ENCODE measurements at regions not wholly inside any gene's neighbourhood (a gene's known extent, or its start where the extent isn't known, plus 50 kb on each side); places are given as distances from the start of the nearest gene placed in this dataset.

DNA sequence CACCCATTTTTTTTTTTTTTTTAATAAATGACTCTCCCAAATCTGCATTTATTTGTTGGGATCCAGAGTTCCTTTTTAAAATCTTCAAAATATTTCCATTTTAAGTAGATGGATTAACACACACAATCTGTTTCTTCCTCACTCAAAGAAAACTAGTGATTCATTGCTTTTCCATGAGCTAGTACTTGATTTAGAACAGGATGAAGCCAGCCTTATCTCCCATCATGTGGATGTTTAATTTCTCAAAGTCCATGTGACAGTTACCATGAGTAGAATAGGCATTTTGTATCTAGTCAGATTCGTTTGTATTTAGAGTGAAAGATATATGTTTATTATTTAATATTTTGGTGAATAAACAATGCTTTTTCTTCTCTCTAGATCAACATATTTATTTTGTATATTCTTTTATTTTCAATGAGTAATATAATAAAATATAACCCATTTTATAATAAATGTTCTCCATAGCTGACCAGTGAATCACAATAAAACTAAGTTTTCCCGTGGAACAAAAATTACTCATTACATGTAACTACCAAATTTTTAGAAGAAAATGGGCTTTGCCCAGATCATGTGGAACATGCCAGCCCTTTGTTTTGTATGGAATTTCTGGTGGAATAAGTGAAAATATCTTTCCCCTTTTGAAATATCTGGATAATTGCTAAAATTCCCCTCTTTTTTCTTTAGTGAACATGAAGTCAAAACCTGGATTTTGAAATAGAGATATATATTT, 54.9 kb upstream of the RPS23 start:
- peak overlapping the region; percentile 55 for H3K27ac Mint-ChIP-seq (ENCODE audit: unreplicated experiment)
- Histone ChIP-seq H3K9me3 (ENCODE audit: insufficient read depth, low read depth, low read length) (no peaks in the 10 kb centered on the region), H3K36me3 (ENCODE audit: insufficient read depth, low read length) (no peaks in the 10 kb centered on the region), H3K4me3 (ENCODE audit: insufficient read depth, low read depth, low read length) (no peak overlapping the region), H3K27ac (ENCODE audit: low read depth, low read length) (peak overlapping the region; percentile 21), H3K4me2 (ENCODE audit: low read length) (no peak overlapping the region), H4K20me1 (ENCODE audit: insufficient read depth, low read length) (no peaks in the 10 kb centered on the region), H3K79me2 (ENCODE audit: insufficient read depth, low read length) (no peaks in the 10 kb centered on the region), H3K9ac (ENCODE audit: low read length) (no peak overlapping the region), H3K27me3 (ENCODE audit: insufficient read depth, low read length) (no peaks in the 10 kb centered on the region), H2AFZ (ENCODE audit: low read depth, low read length) (no peak overlapping the region), H3K4me1 (ENCODE audit: insufficient read depth, low read length) (peaks cover 27% of the 10 kb centered on the region)
- H3K27me3 Mint-ChIP-seq (ENCODE audit: low read depth, unreplicated experiment): no peaks in the 10 kb centered on the region
- H3K4me3 Mint-ChIP-seq (ENCODE audit: unreplicated experiment): no peak overlapping the region
- peaks cover 55% of the 10 kb centered on the region for H3K4me1 Mint-ChIP-seq (ENCODE audit: low read depth, unreplicated experiment)
- no peaks in the 10 kb centered on the region for H3K36me3 Mint-ChIP-seq (ENCODE audit: low read depth, unreplicated experiment)
- FAIRE-seq: peak; percentile 70
- TF ChIP-seq, protein P1, sequence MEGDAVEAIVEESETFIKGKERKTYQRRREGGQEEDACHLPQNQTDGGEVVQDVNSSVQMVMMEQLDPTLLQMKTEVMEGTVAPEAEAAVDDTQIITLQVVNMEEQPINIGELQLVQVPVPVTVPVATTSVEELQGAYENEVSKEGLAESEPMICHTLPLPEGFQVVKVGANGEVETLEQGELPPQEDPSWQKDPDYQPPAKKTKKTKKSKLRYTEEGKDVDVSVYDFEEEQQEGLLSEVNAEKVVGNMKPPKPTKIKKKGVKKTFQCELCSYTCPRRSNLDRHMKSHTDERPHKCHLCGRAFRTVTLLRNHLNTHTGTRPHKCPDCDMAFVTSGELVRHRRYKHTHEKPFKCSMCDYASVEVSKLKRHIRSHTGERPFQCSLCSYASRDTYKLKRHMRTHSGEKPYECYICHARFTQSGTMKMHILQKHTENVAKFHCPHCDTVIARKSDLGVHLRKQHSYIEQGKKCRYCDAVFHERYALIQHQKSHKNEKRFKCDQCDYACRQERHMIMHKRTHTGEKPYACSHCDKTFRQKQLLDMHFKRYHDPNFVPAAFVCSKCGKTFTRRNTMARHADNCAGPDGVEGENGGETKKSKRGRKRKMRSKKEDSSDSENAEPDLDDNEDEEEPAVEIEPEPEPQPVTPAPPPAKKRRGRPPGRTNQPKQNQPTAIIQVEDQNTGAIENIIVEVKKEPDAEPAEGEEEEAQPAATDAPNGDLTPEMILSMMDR (IDR thresholded peaks at IDR 0.05; ENCODE audit: insufficient read depth, low read depth, low read length): no peak
- TF ChIP-seq EZH2 (IDR thresholded peaks at IDR 0.05; ENCODE audit: insufficient read depth, low read length): no peak
- DNase-seq (ENCODE audit: low read depth): peak; percentile 70
- H3K9me3 Mint-ChIP-seq (ENCODE audit: unreplicated experiment): peaks cover 10% of the 10 kb centered on the region

DNA sequence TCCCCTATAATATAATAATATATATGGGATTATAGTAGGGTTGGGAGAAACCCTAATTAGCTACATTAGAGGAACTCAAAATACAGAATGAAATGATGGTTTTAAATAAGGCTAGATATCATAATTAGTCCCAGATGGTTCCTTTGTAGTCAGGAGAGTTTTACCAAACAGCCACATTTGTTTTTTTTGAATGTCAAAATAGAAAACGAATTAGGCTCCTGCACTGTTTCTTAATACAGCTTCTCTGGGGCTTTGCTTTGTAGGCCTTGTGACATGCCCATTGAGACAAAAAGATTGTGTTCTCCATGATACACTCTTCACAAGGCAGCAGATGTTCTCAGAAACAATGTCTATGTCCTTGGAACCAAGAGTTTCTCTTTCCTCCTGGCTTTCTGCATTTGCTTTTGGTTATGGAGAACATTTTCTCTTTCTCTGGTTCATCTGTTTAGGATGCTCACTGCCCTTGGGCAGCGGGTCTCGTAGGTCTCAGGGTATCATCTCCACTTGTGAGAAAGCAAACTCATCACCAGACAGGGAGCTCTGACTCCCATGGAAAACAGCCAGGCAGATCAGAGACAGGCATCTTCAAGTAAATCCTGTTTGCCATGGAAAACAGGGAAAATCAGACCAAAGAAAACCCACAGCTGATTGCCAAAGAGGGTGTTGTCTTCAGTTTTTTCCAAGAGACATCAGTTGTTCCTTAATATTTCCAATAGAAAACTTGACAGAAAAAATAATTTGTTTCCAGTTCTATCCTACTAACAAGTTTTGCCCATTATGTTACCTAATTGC, 54.1 kb upstream of the RPS23 start:
- Histone ChIP-seq H3K27me3 (ENCODE audit: insufficient read depth, low read length) (no peaks in the 10 kb centered on the region), H3K27ac (ENCODE audit: low read depth, low read length) (no peak overlapping the region), H3K9ac (ENCODE audit: low read length) (no peak overlapping the region), H3K9me3 (ENCODE audit: insufficient read depth, low read depth, low read length) (no peaks in the 10 kb centered on the region), H4K20me1 (ENCODE audit: insufficient read depth, low read length) (no peaks in the 10 kb centered on the region), H3K36me3 (ENCODE audit: insufficient read depth, low read length) (no peaks in the 10 kb centered on the region), H3K4me2 (ENCODE audit: low read length) (no peak overlapping the region), H2AFZ (ENCODE audit: low read depth, low read length) (no peak overlapping the region), H3K4me1 (ENCODE audit: insufficient read depth, low read length) (peaks cover 27% of the 10 kb centered on the region), H3K79me2 (ENCODE audit: insufficient read depth, low read length) (no peaks in the 10 kb centered on the region), H3K4me3 (ENCODE audit: insufficient read depth, low read depth, low read length) (no peak overlapping the region)
- Mint-ChIP-seq H3K4me1 (ENCODE audit: low read depth, unreplicated experiment) (peaks cover 59% of the 10 kb centered on the region), H3K27me3 (ENCODE audit: low read depth, unreplicated experiment) (no peaks in the 10 kb centered on the region), H3K9me3 (ENCODE audit: unreplicated experiment) (peaks cover 10% of the 10 kb centered on the region), H3K27ac (ENCODE audit: unreplicated experiment) (peak overlapping the region; percentile 67), H3K4me3 (ENCODE audit: unreplicated experiment) (no peak overlapping the region), H3K36me3 (ENCODE audit: low read depth, unreplicated experiment) (no peaks in the 10 kb centered on the region)
- FAIRE-seq (no peak), DNase-seq (ENCODE audit: low read depth) (no peak)
- TF ChIP-seq EZH2 (IDR thresholded peaks at IDR 0.05; ENCODE audit: insufficient read depth, low read length): no peak
- TF ChIP-seq, protein P1 (IDR thresholded peaks at IDR 0.05; ENCODE audit: insufficient read depth, low read depth, low read length): no peak
